Neuronal stem cell (in vitro differentiated cells): ENCODE measurements at regions not wholly inside any gene's neighbourhood (a gene's known extent, or its start where the extent isn't known, plus 50 kb on each side); places are given as distances from the start of the nearest gene placed in this dataset.

Source experiments
- DNase-seq: peaks from one replicate; pipeline ENCODE4 v3.0.0-alpha.2; 2013; ENCODE audit warnings: low spot score
- H2AFZ ChIP-seq: one replicate; pipeline ENCODE4 v1.6.1; 2013; ENCODE audit warnings: mild to moderate bottlenecking, low read length, inconsistent platforms
- H2AK5ac ChIP-seq: 2 replicates; pipeline ENCODE4 v1.6.1; 2013; ENCODE audit warnings: low read depth, mild to moderate bottlenecking, inconsistent platforms, low read length, moderate library complexity, mixed read lengths
- H2BK120ac ChIP-seq: 2 replicates; pipeline ENCODE4 v1.6.1; 2013; ENCODE audit warnings: low read depth, mild to moderate bottlenecking, inconsistent platforms, low read length, moderate library complexity, mixed read lengths
- H2BK12ac ChIP-seq: one replicate; pipeline ENCODE4 v1.6.1; 2013; ENCODE audit warnings: low read length, inconsistent platforms
- H2BK15ac ChIP-seq: 2 replicates; pipeline ENCODE4 v1.6.1; 2013; ENCODE audit warnings: mild to moderate bottlenecking, low read length, inconsistent platforms, mixed read lengths
- H2BK5ac ChIP-seq: one replicate; pipeline ENCODE4 v1.6.1; 2013; ENCODE audit warnings: inconsistent platforms, mild to moderate bottlenecking, low read length, moderate library complexity
- H3K14ac ChIP-seq: one replicate; pipeline ENCODE4 v1.6.1; 2013; ENCODE audit warnings: low read length, inconsistent platforms
- H3K18ac ChIP-seq: 2 replicates; pipeline ENCODE4 v1.6.1; 2013; ENCODE audit warnings: low read length, inconsistent platforms
- H3K23ac ChIP-seq: 2 replicates; pipeline ENCODE4 v1.6.1; 2013; ENCODE audit warnings: low read depth, mild to moderate bottlenecking, mixed read lengths, low read length, inconsistent platforms; ENCODE audit not compliant: poor library complexity
- H3K27ac ChIP-seq: replicated peaks from 3 replicates; pipeline ENCODE4 v1.5.1; 2013; ENCODE audit warnings: low read length, inconsistent platforms
- H3K27me3 ChIP-seq, 3 experiments: 2 replicates each; pipeline ENCODE4 v1.6.1; 2013; ENCODE audit warnings: low read length in 3 of 3, mild to moderate bottlenecking in 2 of 3, inconsistent platforms in 1 of 3, low read depth in 1 of 3, mixed read lengths in 1 of 3, moderate library complexity in 1 of 3; ENCODE audit not compliant: control insufficient read depth in 3 of 3, insufficient read depth in 3 of 3
- H3K36me3 ChIP-seq, 2 donors: replicated peaks in 1 of 2; 2 replicates each; pipeline ENCODE4 v1.6.1; 2013; ENCODE audit warnings: low read length in 2 of 2; ENCODE audit not compliant: control insufficient read depth in 2 of 2, insufficient read depth in 2 of 2
- H3K4ac ChIP-seq: 2 replicates; pipeline ENCODE4 v1.6.1; 2013; ENCODE audit warnings: inconsistent platforms, mild to moderate bottlenecking, low read length, moderate library complexity
- H3K4me1 ChIP-seq, 2 donors: 1 replicate in 1 of 2; 2 replicates in 1 of 2; pipeline ENCODE4 v1.6.1; 2013; ENCODE audit warnings: low read length in 2 of 2, low read depth in 1 of 2; ENCODE audit not compliant: control insufficient read depth in 2 of 2, insufficient read depth in 1 of 2
- H3K4me2 ChIP-seq: one replicate; pipeline ENCODE4 v1.6.1; 2013; ENCODE audit warnings: mild to moderate bottlenecking, low read length, inconsistent platforms; ENCODE audit not compliant: insufficient read depth, poor library complexity, severe bottlenecking
- H3K4me3 ChIP-seq, 2 donors: 2 replicates each; pipeline ENCODE4 v1.5.1; 2013; ENCODE audit warnings: low read length in 2 of 2, mild to moderate bottlenecking in 2 of 2, inconsistent platforms in 1 of 2, moderate library complexity in 1 of 2
- H3K79me1 ChIP-seq: one replicate; pipeline ENCODE4 v1.6.1; 2013; ENCODE audit warnings: low read depth, mild to moderate bottlenecking, inconsistent platforms, low read length, moderate library complexity
- H3K9ac ChIP-seq: one replicate; pipeline ENCODE4 v1.6.1; 2013; ENCODE audit warnings: mild to moderate bottlenecking, low read depth, low read length, inconsistent platforms; ENCODE audit not compliant: poor library complexity
- H3K9me3 ChIP-seq, 2 donors: replicated peaks in 1 of 2; 2 replicates each; pipeline versions ENCODE3 to v1.6.1; 2013; ENCODE audit warnings: low read length in 2 of 2, mild to moderate bottlenecking in 2 of 2, inconsistent platforms in 1 of 2, low read depth in 1 of 2, mixed read lengths in 1 of 2, moderate library complexity in 1 of 2; ENCODE audit not compliant: control insufficient read depth in 2 of 2, insufficient read depth in 1 of 2
- H4K8ac ChIP-seq: one replicate; pipeline ENCODE4 v1.6.1; 2013; ENCODE audit warnings: low read depth, mild to moderate bottlenecking, inconsistent platforms, low read length, moderate library complexity
- H4K91ac ChIP-seq: one replicate; pipeline ENCODE4 v1.6.1; 2013; ENCODE audit warnings: low read length, low read depth, mild to moderate bottlenecking, inconsistent platforms; ENCODE audit not compliant: poor library complexity
- WGBS, 2 donors: extraction: QIAGEN DNeasy Blood & Tissue Kit; methylation state at CpG; one replicate each; pipeline ENCODE4 v1.1.7; 2013; ENCODE audit warnings: missing lambda C conversion rate in 2 of 2, mixed read lengths in 1 of 2; ENCODE audit not compliant: insufficient read length in 2 of 2, insufficient replicate concordance in 1 of 2; ENCODE audit errors: extremely low coverage in 2 of 2; 5-methylcytosine and 5-hydroxymethylcytosine counted together

DNA sequence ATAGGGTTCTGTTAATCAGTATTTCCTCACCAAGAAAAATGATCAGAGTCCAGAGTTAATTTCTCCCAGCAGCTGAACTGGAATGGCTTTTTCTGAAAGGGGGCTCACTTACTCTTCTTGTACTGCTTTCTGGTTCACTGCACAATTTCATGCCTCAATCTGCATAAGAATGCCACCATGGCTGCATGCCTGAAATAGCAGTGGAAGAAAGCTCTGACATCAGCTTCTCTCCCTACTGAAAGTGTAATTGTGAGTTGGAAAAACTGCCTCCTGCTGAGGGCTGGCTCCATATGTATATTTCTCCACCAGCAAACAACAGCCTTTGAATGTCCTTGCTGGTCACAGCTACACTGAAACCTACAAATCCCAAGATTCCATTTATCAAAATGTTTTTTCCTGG lies 1027.2 kb upstream of the GJE1 start:
- H3K18ac ChIP-seq = no peak overlapping the region
- H4K91ac ChIP-seq = no peak overlapping the region
- H3K9ac ChIP-seq = no peak overlapping the region
- no peak overlapping the region for H2AK5ac ChIP-seq
- no peak overlapping the region for H3K4me3 ChIP-seq
- H2BK120ac ChIP-seq = no peak overlapping the region
- no peak overlapping the region for H3K14ac ChIP-seq
- no peak overlapping the region for H3K23ac ChIP-seq
- no peak overlapping the region for H2BK5ac ChIP-seq
- H3K4me2 ChIP-seq = no peak overlapping the region
- H2BK12ac ChIP-seq = no peak overlapping the region
- H3K79me1 ChIP-seq = no peaks in the 10 kb centered on the region
- DNase-seq = peak; percentile 89
- H2AFZ ChIP-seq = peak overlapping the region; percentile 64
- H2BK15ac ChIP-seq = no peak overlapping the region
- peaks cover 1 to 4% of the 10 kb centered on the region in 2 donors for H3K9me3 ChIP-seq
- H4K8ac ChIP-seq = no peak overlapping the region
- H3K27me3 ChIP-seq = no peaks in the 10 kb centered on the region
- peak overlapping the region; percentile 83 for H3K27ac ChIP-seq
- H3K4ac ChIP-seq = no peak overlapping the region
- peaks cover 4 to 12% of the 10 kb centered on the region in 2 donors for H3K4me1 ChIP-seq
- H3K36me3 ChIP-seq = no peaks in the 10 kb centered on the region

DNA sequence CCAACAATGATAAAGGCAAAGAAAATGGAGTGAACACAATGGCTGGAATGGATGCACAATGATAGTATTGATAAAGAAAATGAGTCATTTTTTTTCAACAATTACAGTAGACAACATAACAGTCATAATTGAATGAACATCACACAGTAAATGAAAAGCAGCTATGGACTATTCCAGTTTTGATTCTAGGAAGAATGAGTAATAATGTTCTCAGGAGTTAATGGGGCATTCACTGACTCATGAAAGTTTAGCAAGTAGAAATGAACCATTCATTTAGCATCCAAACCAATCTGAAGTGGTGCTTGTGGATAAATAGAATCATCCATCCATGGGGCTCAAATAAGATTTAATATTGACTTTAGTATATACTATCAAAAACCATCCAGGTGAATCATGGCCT lies 1029.5 kb upstream of the GJE1 start:
- no peak overlapping the region for H2AK5ac ChIP-seq
- H3K4ac ChIP-seq = no peak overlapping the region
- no peaks in the 10 kb centered on the region for H3K36me3 ChIP-seq
- no peak overlapping the region for H3K9ac ChIP-seq
- H2BK120ac ChIP-seq = no peak overlapping the region
- no peak overlapping the region for H3K18ac ChIP-seq
- H2BK15ac ChIP-seq = no peak overlapping the region
- H2AFZ ChIP-seq = no peak overlapping the region
- H3K79me1 ChIP-seq = no peaks in the 10 kb centered on the region
- peaks cover 1 to 4% of the 10 kb centered on the region in 2 donors for H3K9me3 ChIP-seq
- no peak overlapping the region for H3K4me3 ChIP-seq
- no peak overlapping the region for H4K91ac ChIP-seq
- H3K4me1 ChIP-seq = peaks cover 3 to 10% of the 10 kb centered on the region in 2 donors
- no peak overlapping the region for H2BK5ac ChIP-seq
- no peak for DNase-seq
- no peak overlapping the region for H3K4me2 ChIP-seq
- H4K8ac ChIP-seq = no peak overlapping the region
- no peak overlapping the region for H2BK12ac ChIP-seq
- no peaks in the 10 kb centered on the region for H3K27me3 ChIP-seq
- no peak overlapping the region for H3K14ac ChIP-seq
- no peak overlapping the region for H3K27ac ChIP-seq
- no peak overlapping the region for H3K23ac ChIP-seq

DNA sequence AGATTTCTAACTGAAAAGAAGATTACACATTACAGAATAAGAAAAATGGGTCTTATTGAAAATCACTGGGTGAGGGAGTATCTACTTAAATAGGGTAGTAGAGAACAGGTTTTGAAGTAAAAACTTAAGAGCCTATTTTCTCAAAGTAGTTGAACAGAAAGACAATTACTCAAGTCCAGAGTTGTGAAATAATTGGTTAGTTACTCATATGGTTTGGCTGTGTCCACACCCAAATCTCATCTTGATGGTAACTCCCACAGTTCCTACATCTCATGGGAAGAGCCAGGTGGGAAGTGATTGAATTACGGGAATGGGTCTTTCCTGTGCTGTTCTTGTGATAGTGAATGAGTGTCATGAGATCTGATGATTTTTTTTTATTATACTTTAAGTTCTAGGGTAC lies 1035.3 kb upstream of the GJE1 start:
- no peak overlapping the region for H3K27ac ChIP-seq
- H2AK5ac ChIP-seq = no peak overlapping the region
- H2BK15ac ChIP-seq = no peak overlapping the region
- H2BK12ac ChIP-seq = no peak overlapping the region
- DNase-seq = no peak
- H2BK5ac ChIP-seq = no peak overlapping the region
- H3K4me2 ChIP-seq = no peak overlapping the region
- H4K8ac ChIP-seq = no peak overlapping the region
- WGBS, 2 donors = no CpG with 5 or more reads among the region's 1 CpG
- H3K4me3 ChIP-seq = no peak overlapping the region
- no peak overlapping the region for H3K9ac ChIP-seq
- H3K23ac ChIP-seq = no peak overlapping the region
- H3K27me3 ChIP-seq = no peaks in the 10 kb centered on the region
- no peaks in the 10 kb centered on the region for H3K79me1 ChIP-seq
- H3K14ac ChIP-seq = no peak overlapping the region
- no peak overlapping the region for H2BK120ac ChIP-seq
- no peak overlapping the region for H4K91ac ChIP-seq
- no peak overlapping the region for H2AFZ ChIP-seq
- no peak overlapping the region for H3K4ac ChIP-seq
- no peaks in the 10 kb centered on the region for H3K36me3 ChIP-seq
- no peaks in the 10 kb centered on the region for H3K9me3 ChIP-seq
- no peaks in the 10 kb centered on the region for H3K4me1 ChIP-seq
- H3K18ac ChIP-seq = no peak overlapping the region

DNA sequence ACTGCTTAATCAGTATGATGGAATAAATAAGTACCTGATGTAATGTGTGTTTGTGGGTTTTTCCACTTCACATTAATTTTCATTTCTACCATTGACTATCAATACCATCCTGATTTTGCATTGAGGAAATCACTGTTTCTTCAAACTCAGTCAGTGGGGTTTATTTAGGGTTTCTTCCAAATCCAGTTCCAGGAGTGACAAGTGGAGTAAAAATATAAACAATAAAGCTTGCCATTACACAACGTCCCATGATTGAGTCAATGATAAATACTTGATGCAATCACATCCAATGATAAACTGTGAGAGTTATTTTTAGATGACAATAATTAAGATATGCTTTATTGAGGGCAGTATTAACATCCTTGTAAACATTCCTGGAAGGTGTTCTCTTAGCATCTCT lies 1037.4 kb upstream of the GJE1 start:
- no peak overlapping the region for H2BK120ac ChIP-seq
- no peak overlapping the region for H3K4me2 ChIP-seq
- H2BK5ac ChIP-seq = no peak overlapping the region
- H3K9ac ChIP-seq = no peak overlapping the region
- WGBS, 2 donors = no CpG with 5 or more reads among the region's 1 CpG
- H3K4ac ChIP-seq = no peak overlapping the region
- H4K8ac ChIP-seq = no peak overlapping the region
- no peak overlapping the region for H3K27ac ChIP-seq
- no peak overlapping the region for H3K18ac ChIP-seq
- no peak overlapping the region for H2AK5ac ChIP-seq
- no peak overlapping the region for H4K91ac ChIP-seq
- no peaks in the 10 kb centered on the region for H3K4me1 ChIP-seq
- no peak overlapping the region for H2BK12ac ChIP-seq
- no peak overlapping the region for H3K14ac ChIP-seq
- H3K79me1 ChIP-seq = no peaks in the 10 kb centered on the region
- H3K27me3 ChIP-seq = no peaks in the 10 kb centered on the region
- H3K36me3 ChIP-seq = no peaks in the 10 kb centered on the region
- no peak overlapping the region for H2BK15ac ChIP-seq
- no peak overlapping the region for H3K4me3 ChIP-seq
- no peak overlapping the region for H3K23ac ChIP-seq
- no peak overlapping the region for H2AFZ ChIP-seq
- no peaks in the 10 kb centered on the region for H3K9me3 ChIP-seq
- DNase-seq = no peak
